HG02970 (cell line): ENCODE measurements at regions not wholly inside any gene's neighbourhood (a gene's known extent, or its start where the extent isn't known, plus 50 kb on each side); places are given as distances from the start of the nearest gene placed in this dataset.
"Not testable (repeated sequence)": the region's sequence is repeated elsewhere in the genome, so short reads cannot be mapped to it uniquely, and the experiment has no call there.

Experiments
- ATAC-seq: cut with Tn5 transposase; IDR thresholded peaks from one replicate; pipeline ENCODE4 v1.9.1; 2021; ENCODE audit warnings: mild to moderate bottlenecking, moderate library complexity, moderate number of reproducible peaks; ENCODE audit not compliant: unreplicated experiment, low FRiP score

- ATAC-seq, result no peak
Measured at GRCh38 chr6:74891349-74891831, 314.5 kb downstream of the COL12A1 start.

GRCh38 chr6:74889635-74890034 is 316.2 kb downstream of the COL12A1 start:
- no peak for ATAC-seq

GRCh38 chr6:74888741-74889140 is 317.1 kb downstream of the COL12A1 start:
- not testable (repeated sequence) for ATAC-seq

GRCh38 chr6:74879976-74880375 is 325.9 kb downstream of the COL12A1 start:
- ATAC-seq, result no peak

GRCh38 chr6:74879234-74879633 is 326.6 kb downstream of the COL12A1 start:
- ATAC-seq, result no peak

- no peak for ATAC-seq
Measured at GRCh38 chr6:74875193-74875592, 330.7 kb downstream of the COL12A1 start.

- no peak for ATAC-seq
Measured at GRCh38 chr6:74872754-74873476, 332.9 kb downstream of the COL12A1 start.

GRCh38 chr6:74871757-74872156 is 334.1 kb downstream of the COL12A1 start:
- no peak for ATAC-seq

- ATAC-seq, result no peak
Measured at GRCh38 chr6:74870403-74870802, 335.4 kb downstream of the COL12A1 start.

- no peak for ATAC-seq
Measured at GRCh38 chr6:74867291-74867690, 338.6 kb downstream of the COL12A1 start.

- no peak for ATAC-seq
Measured at GRCh38 chr6:74863968-74864367, 341.9 kb downstream of the COL12A1 start.

GRCh38 chr6:74860456-74860855 is 345.4 kb downstream of the COL12A1 start:
- no peak for ATAC-seq

GRCh38 chr6:74857157-74857556 is 348.7 kb downstream of the COL12A1 start:
- ATAC-seq, result no peak

GRCh38 chr6:74853991-74854390 is 351.9 kb downstream of the COL12A1 start:
- no peak for ATAC-seq

- no peak for ATAC-seq
Measured at GRCh38 chr6:74851596-74851995, 354.3 kb downstream of the COL12A1 start.

GRCh38 chr6:74840953-74841352 is 364.9 kb downstream of the COL12A1 start:
- ATAC-seq, result no peak

- no peak for ATAC-seq
Measured at GRCh38 chr6:74834967-74835366, 370.9 kb downstream of the COL12A1 start.

- ATAC-seq, result no peak
Measured at GRCh38 chr6:74826263-74826662, 379.6 kb downstream of the COL12A1 start.

GRCh38 chr6:74814440-74814839 is 391.4 kb downstream of the COL12A1 start:
- no peak for ATAC-seq

- no peak for ATAC-seq
Measured at GRCh38 chr6:74807674-74808073, 398.2 kb downstream of the COL12A1 start.

GRCh38 chr6:74805916-74806696 is 399.7 kb downstream of the COL12A1 start:
- no peak for ATAC-seq

- ATAC-seq, result no peak
Measured at GRCh38 chr6:74798302-74798701, 407.6 kb downstream of the COL12A1 start.
